ENCODE measurements at regions not wholly inside any gene's neighbourhood (a gene's known extent, or its start where the extent isn't known, plus 50 kb on each side); places are given as distances from the start of the nearest gene placed in this dataset.

DNA sequence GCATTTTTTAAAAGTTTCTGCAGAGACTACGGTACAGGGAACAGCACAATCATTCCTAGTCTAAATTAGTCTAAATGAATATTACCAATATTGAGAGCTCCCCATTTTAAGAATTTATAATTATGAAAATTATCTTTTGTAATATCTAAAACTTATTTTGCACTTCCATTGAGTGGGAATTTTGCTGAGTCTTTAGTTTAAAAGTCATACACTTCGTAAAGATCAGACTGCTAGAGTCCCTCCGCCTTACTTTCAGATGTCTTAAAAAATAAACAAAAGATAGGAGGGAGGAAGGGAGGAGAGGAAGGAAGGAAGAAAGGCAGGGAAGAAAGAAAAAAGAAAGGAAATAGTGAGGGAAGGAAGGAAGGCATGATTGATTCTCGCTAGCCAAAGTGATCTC lies 278.2 kb upstream of the PRDM1 start:
- intact Hi-C loops (cut with DNase I) = no loop called here
- DNase-seq = no peak

DNA sequence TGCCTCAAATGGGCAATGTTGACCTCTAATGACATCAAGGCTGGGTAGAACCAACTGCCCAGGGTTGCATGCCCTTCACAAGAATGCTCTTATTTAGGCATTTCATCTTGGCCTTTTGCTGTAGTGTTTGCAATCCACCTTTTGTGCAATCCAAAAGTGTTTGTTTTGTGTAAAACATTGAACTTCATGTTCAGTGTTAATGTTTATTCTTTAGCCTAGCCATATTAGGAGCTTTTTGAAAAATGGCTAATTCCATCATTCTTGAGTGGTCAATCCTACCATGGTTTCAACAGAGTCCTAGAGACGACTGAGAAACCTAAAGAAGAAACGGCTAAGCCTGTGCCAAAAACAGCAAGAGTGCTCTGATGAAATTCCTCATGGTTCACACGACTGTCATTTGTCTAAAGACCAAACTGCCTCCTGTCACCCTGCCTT lies 279.6 kb upstream of the PRDM1 start:
- no peak for DNase-seq
- intact Hi-C loops (cut with DNase I) = no loop called here

- intact Hi-C loops (cut with DNase I) = no loop called here
Measured at GRCh38 chr6:105805501-105806023, 280.6 kb upstream of the PRDM1 start.

GRCh38 chr6:105804424-105804823 lies 281.7 kb upstream of the PRDM1 start:
- no peak for DNase-seq
- intact Hi-C loops (cut with DNase I) = no loop called here

More at GRCh38 chr6:105805501-105806023, 280.6 kb upstream of the PRDM1 start:
- no peak for DNase-seq

- intact Hi-C loops (cut with DNase I) = no loop called here
- DNase-seq = no peak
Measured at GRCh38 chr6:105804000-105804399, 282.1 kb upstream of the PRDM1 start.

DNA sequence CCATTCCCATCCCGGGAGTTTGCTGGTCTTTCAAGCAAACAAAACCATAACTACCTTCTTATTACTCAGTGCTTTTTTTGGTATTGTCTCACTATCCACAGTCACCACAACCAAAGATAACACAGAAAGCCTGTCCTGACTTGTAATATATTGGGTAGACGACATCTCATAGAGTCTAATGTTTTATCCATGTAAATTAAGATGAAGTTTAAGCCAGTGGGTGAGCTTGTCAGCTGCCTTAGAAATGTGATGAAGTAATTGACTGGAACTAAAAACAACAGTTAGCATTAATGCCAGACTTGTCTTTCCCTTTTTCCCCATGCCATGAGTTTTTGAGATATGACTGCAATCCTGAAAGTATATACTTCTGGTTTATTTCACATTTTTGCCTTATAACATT lies 282.7 kb upstream of the PRDM1 start:
- DNase-seq = no peak
- intact Hi-C loops (cut with DNase I) = no loop called here

GRCh38 chr6:105802703-105803102 lies 283.4 kb upstream of the PRDM1 start:
- DNase-seq = no peak
- intact Hi-C loops (cut with DNase I) = no loop called here

DNA sequence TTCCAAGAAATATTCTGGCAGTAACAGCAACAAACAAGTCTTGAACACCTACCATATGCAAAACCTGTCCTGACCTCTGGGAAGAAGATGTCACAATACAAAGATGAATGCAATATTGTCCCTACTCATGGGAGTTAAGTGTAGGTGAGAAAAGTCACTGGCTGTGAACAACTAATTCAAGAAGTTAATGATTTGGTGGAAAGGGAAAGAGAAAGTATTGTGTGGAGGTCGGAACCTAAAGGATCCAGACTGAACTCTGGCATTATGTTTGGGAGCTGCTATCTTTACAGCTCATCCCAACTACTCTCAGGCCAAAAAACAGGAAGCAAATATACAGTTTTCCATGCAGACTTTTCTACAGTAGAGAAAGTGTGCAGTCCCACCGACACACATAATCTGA lies 285.3 kb upstream of the PRDM1 start:
- no peak for DNase-seq
- intact Hi-C loops (cut with DNase I) = no loop called here

GRCh38 chr6:105800398-105800797 lies 285.7 kb upstream of the PRDM1 start:
- DNase-seq = no peak
- intact Hi-C loops (cut with DNase I) = no loop called here

DNA sequence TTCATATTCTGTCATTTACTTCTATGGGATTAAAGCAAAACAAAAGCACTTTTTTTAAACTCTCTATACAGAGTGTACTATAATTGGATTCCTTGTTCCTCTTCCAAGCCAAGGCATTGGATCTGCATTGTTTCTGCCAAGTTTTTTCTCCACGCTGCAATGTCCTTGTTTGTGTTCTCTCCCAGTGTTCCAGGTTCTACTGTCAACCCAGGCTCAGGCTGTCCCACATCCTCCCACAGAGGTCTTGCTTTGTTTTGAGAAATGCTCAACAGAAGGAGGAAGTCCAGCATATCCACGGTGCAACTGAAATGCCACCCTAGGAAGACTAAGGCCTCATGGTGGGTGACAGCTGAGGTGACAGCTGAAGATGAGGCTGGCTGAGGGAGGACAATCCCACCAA lies 287.1 kb upstream of the PRDM1 start:
- intact Hi-C loops (cut with DNase I) = no loop called here
- no peak for DNase-seq

- DNase-seq = no peak
- intact Hi-C loops (cut with DNase I) = no loop called here
Measured at GRCh38 chr6:105797983-105798453, 288.1 kb upstream of the PRDM1 start.

DNA sequence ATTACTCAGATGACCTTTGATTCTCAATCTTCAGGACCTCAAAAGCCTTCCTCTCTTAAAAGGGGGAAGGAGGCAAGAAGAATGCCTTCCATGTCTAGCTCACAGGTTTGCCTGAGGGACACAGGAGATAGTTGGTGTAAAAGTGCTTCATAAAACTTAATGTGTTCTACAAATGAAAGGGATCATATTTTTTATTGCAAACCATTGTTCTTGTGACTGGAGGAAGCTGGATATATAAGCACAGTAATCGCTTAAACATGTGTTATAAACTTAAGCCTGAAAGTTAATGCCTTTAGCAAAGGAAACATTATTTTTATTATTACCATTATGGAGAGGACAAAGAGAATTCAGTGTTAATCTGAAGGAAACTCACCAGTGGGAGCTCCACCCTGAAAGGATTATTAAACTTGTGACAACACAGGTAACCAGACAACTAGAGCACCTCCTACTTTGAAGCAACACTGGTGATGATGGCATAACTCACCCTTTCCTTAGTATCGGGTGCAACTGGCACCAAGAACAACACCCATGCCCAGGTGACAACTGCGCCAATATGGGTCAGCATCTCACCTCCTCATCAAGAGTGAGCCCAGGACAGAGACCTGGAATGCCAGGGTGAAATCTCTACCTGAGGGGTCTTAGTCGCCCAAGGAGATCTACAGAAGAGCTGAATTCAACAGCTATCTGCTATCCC lies 288.7 kb upstream of the PRDM1 start:
- no peak for DNase-seq
- intact Hi-C loops (cut with DNase I) = no loop called here

DNA sequence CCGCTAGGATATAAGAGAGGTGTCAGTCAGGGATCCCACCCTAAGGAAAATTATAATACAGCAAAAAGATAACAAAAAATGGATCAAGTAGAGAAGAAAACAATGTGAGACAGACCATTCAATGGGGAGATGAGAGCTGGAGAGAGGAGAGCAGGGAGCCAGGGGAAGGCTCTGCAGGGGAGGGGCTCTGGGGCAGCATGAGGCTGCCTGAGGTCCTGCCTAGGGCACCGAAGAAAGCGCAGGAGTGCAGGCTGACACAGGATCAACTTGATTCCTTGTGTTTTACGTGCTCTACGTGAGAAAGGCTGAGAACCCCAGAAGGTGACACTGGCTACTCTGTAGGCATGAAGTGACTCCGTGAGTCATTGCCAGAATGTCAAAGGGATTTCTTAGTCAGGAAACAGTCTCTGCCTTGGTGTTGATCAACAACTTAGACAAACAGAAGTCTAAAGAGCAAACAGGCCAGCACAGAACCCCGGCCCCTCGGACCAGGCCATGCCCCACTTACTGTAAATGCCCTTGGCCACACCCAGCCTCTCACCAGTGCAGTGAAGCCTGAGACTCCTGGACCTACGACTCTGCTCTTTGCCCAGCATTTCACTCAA lies 290.1 kb upstream of the PRDM1 start:
- DNase-seq = no peak
- intact Hi-C loops (cut with DNase I) = no loop called here

- intact Hi-C loops (cut with DNase I) = no loop called here
- DNase-seq = no peak
Measured at GRCh38 chr6:105795366-105795765, 290.8 kb upstream of the PRDM1 start.

DNA sequence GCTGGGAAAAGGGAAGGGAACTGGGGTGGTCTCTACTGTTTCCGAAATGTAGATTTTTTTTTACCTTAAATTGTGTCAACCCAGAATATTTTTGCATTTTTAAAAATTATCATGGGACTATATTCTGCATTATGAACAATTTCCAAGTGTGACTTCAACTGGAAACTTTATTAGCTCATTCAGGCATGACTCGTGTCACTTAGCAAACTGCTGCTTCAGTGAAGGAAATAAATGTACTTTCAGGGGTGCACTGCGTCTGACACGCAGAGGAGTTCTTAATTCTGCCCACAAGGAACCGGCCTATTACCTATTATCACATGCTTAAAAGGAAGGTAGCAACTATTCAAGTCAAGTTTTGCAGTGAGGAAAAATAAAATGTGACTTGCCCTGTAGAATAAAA lies 291.3 kb upstream of the PRDM1 start:
- no peak for DNase-seq
- intact Hi-C loops (cut with DNase I) = no loop called here

GRCh38 chr6:105794239-105794638 lies 291.9 kb upstream of the PRDM1 start:
- DNase-seq = peak in 17 of 42 donors; percentile 3 to 55 (median 24)
- intact Hi-C loops (cut with DNase I) = no loop called here

- DNase-seq = peak in 3 of 42 donors; percentile 16 to 45 (median 22)
- intact Hi-C loops (cut with DNase I) = no loop called here
Measured at GRCh38 chr6:105793130-105793529, 293.0 kb upstream of the PRDM1 start.

DNA sequence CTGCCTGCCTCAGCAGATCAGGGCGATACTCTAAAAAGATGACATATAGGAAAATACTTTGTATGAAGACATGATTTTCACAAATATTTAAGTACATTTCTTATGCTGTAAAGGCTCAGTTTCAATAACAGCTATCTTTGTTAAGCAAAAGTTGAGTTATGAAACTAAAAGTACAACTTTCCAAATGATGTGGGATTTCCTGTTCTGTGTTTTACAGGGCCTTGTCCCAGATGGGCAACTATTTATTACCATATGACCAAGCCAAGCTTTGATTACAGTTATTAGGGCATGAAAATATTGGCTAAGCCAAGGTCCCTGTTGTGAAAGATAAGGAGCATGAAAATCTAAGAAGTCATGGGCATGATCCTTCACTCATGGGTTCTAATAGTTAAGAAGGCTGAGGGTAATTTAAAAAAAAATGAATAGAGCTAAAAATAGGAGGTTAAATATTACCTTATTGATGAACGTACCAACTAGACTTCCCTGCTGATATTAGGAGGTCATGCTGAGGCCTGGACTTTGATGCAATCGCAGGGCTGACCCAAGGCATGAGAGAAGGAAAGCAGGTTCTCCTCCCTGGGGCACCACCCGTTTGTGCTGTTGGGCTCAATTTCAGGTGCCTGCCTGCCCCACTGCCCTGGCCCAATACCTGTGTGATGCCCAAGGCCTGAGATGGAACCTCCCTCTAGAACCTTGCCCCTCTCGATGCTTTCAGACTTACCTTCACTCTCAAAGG lies 294.4 kb upstream of the PRDM1 start:
- intact Hi-C loops (cut with DNase I) = no loop called here
- no peak for DNase-seq

- DNase-seq = no peak
- intact Hi-C loops (cut with DNase I) = no loop called here
Measured at GRCh38 chr6:105791179-105791578, 295.0 kb upstream of the PRDM1 start.

DNA sequence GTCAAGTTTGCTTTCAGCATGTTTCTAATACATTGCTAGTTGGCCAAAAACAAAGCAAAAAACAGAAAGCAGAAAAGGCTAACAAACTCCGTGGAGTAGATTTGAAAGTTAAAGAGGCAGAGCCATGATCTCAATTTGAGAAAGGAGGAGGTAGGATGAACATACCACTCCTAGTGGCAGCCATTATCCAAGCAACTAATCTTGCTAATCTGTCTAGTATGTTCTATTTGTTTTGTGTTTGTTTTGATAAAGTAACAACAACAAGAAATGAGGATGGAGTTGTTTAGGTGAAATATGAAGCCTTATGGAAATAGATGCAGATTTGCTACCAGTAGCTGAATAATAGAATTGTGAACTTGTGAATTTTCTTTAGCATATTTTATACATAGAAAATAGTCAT lies 295.5 kb upstream of the PRDM1 start:
- intact Hi-C loops (cut with DNase I) = no loop called here
- no peak for DNase-seq

Measured in head of caudate nucleus (tissue), 42 donors.